ENCODE measurements at regions not wholly inside any gene's neighbourhood (a gene's known extent, or its start where the extent isn't known, plus 50 kb on each side); places are given as distances from the start of the nearest gene placed in this dataset.
"Not testable (repeated sequence)": the region's sequence is repeated elsewhere in the genome, so short reads cannot be mapped to it uniquely, and the experiment has no call there.

- Histone ChIP-seq H3K4me3 (ENCODE audit: low read length) (no peak overlapping the region), H3K27me3 (ENCODE audit: insufficient read depth, low read length) (no peaks in the 10 kb centered on the region), H3K9me3 (ENCODE audit: low read depth, low read length) (no peaks in the 10 kb centered on the region), H3K4me1 (ENCODE audit: insufficient read depth, low read length) (no peaks in the 10 kb centered on the region)
Observed at GRCh38 chr7:142523821-142524460, 225.3 kb upstream of the PRSS1 start.

- no peaks in the 10 kb centered on the region for H3K27me3 ChIP-seq (ENCODE audit: insufficient read depth, low read length)
- H3K9me3 ChIP-seq (ENCODE audit: low read depth, low read length): no peaks in the 10 kb centered on the region
- no peaks in the 10 kb centered on the region for H3K4me1 ChIP-seq (ENCODE audit: insufficient read depth, low read length)
- H3K4me3 ChIP-seq (ENCODE audit: low read length): no peak overlapping the region
Observed at GRCh38 chr7:142522735-142523134, 226.5 kb upstream of the PRSS1 start.

GRCh38 chr7:142520885-142521284 is 228.4 kb upstream of the PRSS1 start:
- not testable (repeated sequence) for H3K27me3 ChIP-seq (ENCODE audit: insufficient read depth, low read length); H3K4me3 ChIP-seq (ENCODE audit: low read length); H3K4me1 ChIP-seq (ENCODE audit: insufficient read depth, low read length); H3K9me3 ChIP-seq (ENCODE audit: low read depth, low read length)

- not testable (repeated sequence) for H3K27me3 ChIP-seq (ENCODE audit: insufficient read depth, low read length); H3K4me3 ChIP-seq (ENCODE audit: low read length); H3K9me3 ChIP-seq (ENCODE audit: low read depth, low read length); H3K4me1 ChIP-seq (ENCODE audit: insufficient read depth, low read length)
Observed at GRCh38 chr7:142520455-142520854, 228.8 kb upstream of the PRSS1 start.

GRCh38 chr7:142519079-142520078 is 229.9 kb upstream of the PRSS1 start:
- H3K4me3 ChIP-seq (ENCODE audit: low read length): no peak overlapping the region
- no peaks in the 10 kb centered on the region for H3K27me3 ChIP-seq (ENCODE audit: insufficient read depth, low read length)
- no peaks in the 10 kb centered on the region for H3K4me1 ChIP-seq (ENCODE audit: insufficient read depth, low read length)
- H3K9me3 ChIP-seq (ENCODE audit: low read depth, low read length): no peaks in the 10 kb centered on the region

- Histone ChIP-seq H3K9me3 (ENCODE audit: low read depth, low read length) (no peaks in the 10 kb centered on the region), H3K4me1 (ENCODE audit: insufficient read depth, low read length) (no peaks in the 10 kb centered on the region), H3K27me3 (ENCODE audit: insufficient read depth, low read length) (no peaks in the 10 kb centered on the region), H3K4me3 (ENCODE audit: low read length) (no peak overlapping the region)
Observed at GRCh38 chr7:142516038-142516501, 233.2 kb upstream of the PRSS1 start.

GRCh38 chr7:142514716-142515115 is 234.6 kb upstream of the PRSS1 start:
- not testable (repeated sequence) for H3K4me1 ChIP-seq (ENCODE audit: insufficient read depth, low read length); H3K27me3 ChIP-seq (ENCODE audit: insufficient read depth, low read length); H3K9me3 ChIP-seq (ENCODE audit: low read depth, low read length); H3K4me3 ChIP-seq (ENCODE audit: low read length)

- no peaks in the 10 kb centered on the region for H3K4me1 ChIP-seq (ENCODE audit: insufficient read depth, low read length)
- H3K9me3 ChIP-seq (ENCODE audit: low read depth, low read length): no peaks in the 10 kb centered on the region
- no peak overlapping the region for H3K4me3 ChIP-seq (ENCODE audit: low read length)
- H3K27me3 ChIP-seq (ENCODE audit: insufficient read depth, low read length): no peaks in the 10 kb centered on the region
Observed at GRCh38 chr7:142513178-142513955, 235.9 kb upstream of the PRSS1 start.

- Histone ChIP-seq H3K4me1 (ENCODE audit: insufficient read depth, low read length) (no peaks in the 10 kb centered on the region), H3K4me3 (ENCODE audit: low read length) (no peak overlapping the region), H3K27me3 (ENCODE audit: insufficient read depth, low read length) (no peaks in the 10 kb centered on the region), H3K9me3 (ENCODE audit: low read depth, low read length) (no peaks in the 10 kb centered on the region)
Observed at GRCh38 chr7:142511801-142512200, 237.5 kb upstream of the PRSS1 start.

- H3K4me1 ChIP-seq (ENCODE audit: insufficient read depth, low read length): no peaks in the 10 kb centered on the region
- no peaks in the 10 kb centered on the region for H3K9me3 ChIP-seq (ENCODE audit: low read depth, low read length)
- no peaks in the 10 kb centered on the region for H3K27me3 ChIP-seq (ENCODE audit: insufficient read depth, low read length)
- H3K4me3 ChIP-seq (ENCODE audit: low read length): no peak overlapping the region
Observed at GRCh38 chr7:142511374-142511773, 237.9 kb upstream of the PRSS1 start.

- H3K9me3 ChIP-seq (ENCODE audit: low read depth, low read length); H3K4me3 ChIP-seq (ENCODE audit: low read length); H3K27me3 ChIP-seq (ENCODE audit: insufficient read depth, low read length); H3K4me1 ChIP-seq (ENCODE audit: insufficient read depth, low read length): not testable (repeated sequence)
Observed at GRCh38 chr7:142509235-142509634, 240.0 kb upstream of the PRSS1 start.

GRCh38 chr7:142508251-142508650 is 241.0 kb upstream of the PRSS1 start:
- Histone ChIP-seq H3K9me3 (ENCODE audit: low read depth, low read length) (no peaks in the 10 kb centered on the region), H3K4me1 (ENCODE audit: insufficient read depth, low read length) (no peaks in the 10 kb centered on the region), H3K27me3 (ENCODE audit: insufficient read depth, low read length) (no peaks in the 10 kb centered on the region), H3K4me3 (ENCODE audit: low read length) (no peak overlapping the region)

- no peak overlapping the region for H3K4me3 ChIP-seq (ENCODE audit: low read length)
- H3K9me3 ChIP-seq (ENCODE audit: low read depth, low read length): no peaks in the 10 kb centered on the region
- H3K27me3 ChIP-seq (ENCODE audit: insufficient read depth, low read length): no peaks in the 10 kb centered on the region
- no peaks in the 10 kb centered on the region for H3K4me1 ChIP-seq (ENCODE audit: insufficient read depth, low read length)
Observed at GRCh38 chr7:142507799-142508198, 241.5 kb upstream of the PRSS1 start.

GRCh38 chr7:142507066-142507465 is 242.2 kb upstream of the PRSS1 start:
- H3K4me1 ChIP-seq (ENCODE audit: insufficient read depth, low read length); H3K9me3 ChIP-seq (ENCODE audit: low read depth, low read length); H3K27me3 ChIP-seq (ENCODE audit: insufficient read depth, low read length); H3K4me3 ChIP-seq (ENCODE audit: low read length): not testable (repeated sequence)

- Histone ChIP-seq H3K4me1 (ENCODE audit: insufficient read depth, low read length) (no peaks in the 10 kb centered on the region), H3K9me3 (ENCODE audit: low read depth, low read length) (no peaks in the 10 kb centered on the region), H3K4me3 (ENCODE audit: low read length) (no peak overlapping the region), H3K27me3 (ENCODE audit: insufficient read depth, low read length) (no peaks in the 10 kb centered on the region)
Observed at GRCh38 chr7:142506601-142507000, 242.7 kb upstream of the PRSS1 start.

Data from mononuclear cell (primary cell).